Neutrophil (primary cell): ENCODE measurements at regions not wholly inside any gene's neighbourhood (a gene's known extent, or its start where the extent isn't known, plus 50 kb on each side); places are given as distances from the start of the nearest gene placed in this dataset.

ENCODE experiments used
- H3K27ac ChIP-seq: fragments of 200-600 bp; sonication (generic); 2 replicates; pipeline ENCODE4 v1.5.1; 2016; ENCODE audit warnings: mild to moderate bottlenecking, moderate library complexity
- H3K27me3 ChIP-seq: fragments of 200-600 bp; sonication (generic); 2 replicates; pipeline ENCODE4 v1.6.0; 2016; ENCODE audit warnings: mild to moderate bottlenecking
- H3K36me3 ChIP-seq: fragments of 200-600 bp; sonication (generic); 2 replicates; pipeline ENCODE4 v1.5.1; 2017
- H3K4me1 ChIP-seq, 2 experiments: fragments of 200-600 bp in 1 of 2; sonication (generic) in 1 of 2; 1 replicate in 1 of 2; 2 replicates in 1 of 2; pipeline versions ENCODE4 v1.5.1 to v1.6.1; 2013 to 2016; ENCODE audit warnings: low read depth in 1 of 2, low read length in 1 of 2, mild to moderate bottlenecking in 1 of 2, moderate library complexity in 1 of 2; ENCODE audit not compliant: control insufficient read depth in 1 of 2, insufficient read depth in 1 of 2
- H3K4me3 ChIP-seq, 2 experiments: fragments of 200-600 bp in 1 of 2; sonication (generic) in 1 of 2; 1 replicate in 1 of 2; 2 replicates in 1 of 2; pipeline ENCODE4 v1.5.1; 2013 to 2016; ENCODE audit warnings: low read depth in 1 of 2, low read length in 1 of 2, mild to moderate bottlenecking in 1 of 2, moderate library complexity in 1 of 2
- H3K9me3 ChIP-seq: fragments of 200-600 bp; sonication (generic); 2 replicates; pipeline ENCODE4 v1.5.1; 2016
- TF ChIP-seq, protein P1 (sequence below): fragments of 200-600 bp; sonication (generic); IDR thresholded peaks from 2 replicates; pipeline ENCODE4 v1.5.1; 2016; ENCODE audit warnings: antibody characterized with exemption

DNA sequence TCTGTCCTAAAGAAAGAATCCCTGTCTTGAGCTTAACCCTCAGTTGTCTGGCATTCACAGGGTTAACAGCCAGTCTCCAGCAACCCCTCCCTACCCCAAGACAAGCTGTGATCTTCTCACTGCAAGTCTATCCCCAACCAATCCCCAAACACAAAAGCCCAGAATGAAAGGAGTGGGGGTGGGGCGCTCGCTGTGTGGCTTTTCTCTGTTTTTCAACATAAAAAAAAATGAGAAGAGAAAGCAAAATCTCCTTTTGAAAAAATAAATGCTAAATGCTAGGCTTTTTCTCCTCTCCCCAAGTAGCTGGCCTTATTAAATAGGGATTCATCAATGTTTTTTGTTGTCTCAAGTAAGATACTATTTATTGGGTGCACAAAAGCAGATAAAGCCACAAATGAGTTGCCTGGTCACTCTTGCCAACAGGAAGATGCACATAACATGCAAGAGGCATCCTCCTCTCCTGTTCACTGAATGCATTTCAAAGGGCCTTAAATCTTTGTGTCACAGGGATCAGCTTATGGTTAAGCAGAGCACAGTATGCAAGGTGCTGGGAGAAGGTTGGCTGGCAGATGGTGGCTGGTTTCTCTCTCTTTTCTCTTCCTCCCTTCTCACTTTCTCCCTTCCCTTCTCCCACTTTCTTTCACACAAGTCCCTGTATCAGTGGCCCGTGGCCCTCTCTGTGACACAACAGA is 225.6 kb downstream of the CMPK2 start:
- H3K4me3 ChIP-seq: no peak overlapping the region
- no peaks in the 10 kb centered on the region for H3K36me3 ChIP-seq
- no peak overlapping the region for H3K27ac ChIP-seq
- TF ChIP-seq, protein P1, sequence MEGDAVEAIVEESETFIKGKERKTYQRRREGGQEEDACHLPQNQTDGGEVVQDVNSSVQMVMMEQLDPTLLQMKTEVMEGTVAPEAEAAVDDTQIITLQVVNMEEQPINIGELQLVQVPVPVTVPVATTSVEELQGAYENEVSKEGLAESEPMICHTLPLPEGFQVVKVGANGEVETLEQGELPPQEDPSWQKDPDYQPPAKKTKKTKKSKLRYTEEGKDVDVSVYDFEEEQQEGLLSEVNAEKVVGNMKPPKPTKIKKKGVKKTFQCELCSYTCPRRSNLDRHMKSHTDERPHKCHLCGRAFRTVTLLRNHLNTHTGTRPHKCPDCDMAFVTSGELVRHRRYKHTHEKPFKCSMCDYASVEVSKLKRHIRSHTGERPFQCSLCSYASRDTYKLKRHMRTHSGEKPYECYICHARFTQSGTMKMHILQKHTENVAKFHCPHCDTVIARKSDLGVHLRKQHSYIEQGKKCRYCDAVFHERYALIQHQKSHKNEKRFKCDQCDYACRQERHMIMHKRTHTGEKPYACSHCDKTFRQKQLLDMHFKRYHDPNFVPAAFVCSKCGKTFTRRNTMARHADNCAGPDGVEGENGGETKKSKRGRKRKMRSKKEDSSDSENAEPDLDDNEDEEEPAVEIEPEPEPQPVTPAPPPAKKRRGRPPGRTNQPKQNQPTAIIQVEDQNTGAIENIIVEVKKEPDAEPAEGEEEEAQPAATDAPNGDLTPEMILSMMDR: no peak
- no peaks in the 10 kb centered on the region for H3K4me1 ChIP-seq
- no peaks in the 10 kb centered on the region for H3K9me3 ChIP-seq
- H3K27me3 ChIP-seq: no peaks in the 10 kb centered on the region

DNA sequence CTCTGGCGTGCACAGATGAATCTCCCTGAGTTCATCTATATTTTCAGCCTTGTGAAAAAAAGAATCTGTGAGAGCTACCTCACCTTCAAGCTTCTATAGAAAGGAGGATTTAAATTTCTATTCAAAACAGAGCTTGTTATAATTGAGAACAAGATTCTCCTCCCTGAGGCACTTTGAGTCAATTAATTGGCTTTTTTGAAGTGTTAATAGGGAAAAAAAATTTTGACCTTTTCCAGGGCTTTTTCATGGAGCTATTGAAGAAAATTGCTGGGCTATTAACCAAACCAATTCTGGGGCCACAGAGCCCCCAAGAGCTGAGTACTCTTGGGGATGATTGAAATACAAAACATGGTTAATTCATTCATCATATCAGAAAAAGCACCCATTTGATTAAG is 225.1 kb downstream of the CMPK2 start:
- Histone ChIP-seq H3K27ac (no peak overlapping the region), H3K4me3 (no peak overlapping the region), H3K9me3 (no peaks in the 10 kb centered on the region), H3K27me3 (no peaks in the 10 kb centered on the region), H3K4me1 (no peaks in the 10 kb centered on the region), H3K36me3 (no peaks in the 10 kb centered on the region)
- TF ChIP-seq, protein P1: no peak

DNA sequence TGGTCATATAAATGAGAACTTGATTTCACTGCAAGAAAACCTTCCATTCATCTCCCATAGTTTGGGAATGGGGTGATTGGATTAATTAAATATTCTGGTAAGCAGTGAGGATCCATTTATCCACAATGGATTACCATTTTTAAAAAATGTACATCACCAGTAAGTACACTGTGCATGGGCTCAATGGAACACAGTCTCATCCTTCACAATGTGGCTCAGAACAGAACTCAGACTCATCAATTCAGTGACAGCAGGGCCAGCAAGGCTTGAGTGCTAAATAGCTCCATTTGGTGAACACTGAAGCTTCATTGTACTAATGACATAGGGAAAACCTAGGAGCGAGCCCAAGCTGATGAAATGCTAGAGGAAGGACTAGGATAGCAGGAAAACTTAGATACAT is 223.8 kb downstream of the CMPK2 start:
- H3K9me3 ChIP-seq: no peaks in the 10 kb centered on the region
- H3K27ac ChIP-seq: no peak overlapping the region
- no peaks in the 10 kb centered on the region for H3K27me3 ChIP-seq
- H3K4me3 ChIP-seq: no peak overlapping the region
- no peaks in the 10 kb centered on the region for H3K36me3 ChIP-seq
- TF ChIP-seq, protein P1: no peak
- H3K4me1 ChIP-seq: no peaks in the 10 kb centered on the region

DNA sequence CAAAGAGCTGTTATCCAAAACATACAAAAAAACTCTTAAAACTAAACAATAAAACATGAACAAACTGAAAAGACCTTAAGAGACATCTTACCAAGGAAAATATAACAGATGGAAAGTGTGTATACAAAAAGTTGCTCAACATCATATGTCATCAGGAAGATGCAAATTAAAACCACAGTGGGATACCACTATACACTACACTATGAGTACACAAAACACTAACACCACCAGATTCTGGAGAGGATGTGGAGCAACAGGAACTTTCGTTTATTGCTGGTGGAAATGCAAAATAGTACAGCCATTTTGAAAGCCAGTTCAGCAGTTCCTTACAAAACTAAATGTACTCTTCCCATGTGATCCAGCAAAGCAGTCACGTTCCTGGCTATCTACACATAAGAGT is 221.4 kb downstream of the CMPK2 start:
- Histone ChIP-seq H3K27me3 (no peaks in the 10 kb centered on the region), H3K9me3 (no peaks in the 10 kb centered on the region), H3K36me3 (no peaks in the 10 kb centered on the region), H3K27ac (no peak overlapping the region), H3K4me3 (no peak overlapping the region), H3K4me1 (no peaks in the 10 kb centered on the region)
- TF ChIP-seq, protein P1: no peak

DNA sequence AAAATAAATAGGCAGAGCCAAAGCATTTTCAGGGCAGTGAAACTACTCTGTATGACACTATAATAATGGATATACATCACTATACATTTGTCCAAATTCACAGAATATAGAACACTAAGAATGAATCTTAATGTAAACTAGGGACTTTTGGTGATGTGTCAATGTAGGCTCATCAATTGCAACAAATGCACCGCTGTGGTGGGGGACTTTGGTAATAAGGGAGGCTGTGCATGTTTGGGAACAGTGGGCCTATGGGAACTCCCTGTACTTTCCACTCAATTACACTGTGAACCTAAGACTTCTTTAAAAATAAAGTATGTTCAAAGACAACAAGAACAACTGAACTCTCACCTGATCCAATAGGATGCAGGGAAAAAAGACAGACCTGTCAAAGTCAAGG is 220.7 kb downstream of the CMPK2 start:
- TF ChIP-seq, protein P1: no peak
- H3K36me3 ChIP-seq: no peaks in the 10 kb centered on the region
- H3K27me3 ChIP-seq: no peaks in the 10 kb centered on the region
- H3K27ac ChIP-seq: no peak overlapping the region
- H3K4me1 ChIP-seq: no peaks in the 10 kb centered on the region
- no peak overlapping the region for H3K4me3 ChIP-seq
- no peaks in the 10 kb centered on the region for H3K9me3 ChIP-seq
